RPMI7951 (cell line): ENCODE measurements at regions not wholly inside any gene's neighbourhood (a gene's known extent, or its start where the extent isn't known, plus 50 kb on each side); places are given as distances from the start of the nearest gene placed in this dataset.
"Not testable (repeated sequence)": the region's sequence is repeated elsewhere in the genome, so short reads cannot be mapped to it uniquely, and the experiment has no call there.

Experiments used
- DNase-seq: peaks from one replicate; pipeline ENCODE4 v3.0.0-alpha.2; 2012; ENCODE audit warnings: low read depth

DNA sequence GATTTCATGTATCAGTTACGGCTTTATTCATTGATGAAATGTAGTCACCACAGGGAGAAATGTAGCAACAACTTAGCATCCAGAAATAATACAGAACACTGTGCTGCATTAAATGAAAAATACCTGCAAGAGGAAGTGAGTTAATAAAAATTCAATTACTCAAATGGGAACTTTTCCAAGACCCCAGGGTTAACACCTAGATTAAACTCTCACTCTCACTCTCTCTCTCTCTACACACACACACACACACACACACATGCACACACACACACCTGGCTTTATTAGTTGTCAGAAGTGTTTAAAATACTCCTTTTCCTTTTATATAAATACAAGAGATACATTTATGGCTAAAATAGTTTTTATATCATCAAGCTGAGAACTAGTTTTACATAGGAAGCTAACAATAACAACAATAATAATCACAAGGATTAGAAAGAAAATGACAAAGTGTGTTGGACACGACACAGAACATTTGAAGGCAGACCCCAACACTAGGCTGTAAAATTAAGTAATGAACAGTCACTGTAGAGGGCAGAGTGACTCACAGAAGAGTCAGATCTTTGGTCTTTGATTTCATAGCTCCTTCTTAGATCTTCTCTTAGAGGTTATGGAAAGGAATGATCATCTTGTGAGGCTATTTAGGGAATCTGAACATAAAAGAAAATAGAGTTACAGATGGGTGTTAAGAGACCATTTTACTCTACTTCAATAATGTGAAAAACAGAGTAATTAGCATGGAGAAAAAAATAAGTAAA, 1266.0 kb upstream of the ADGRL2 start:
- DNase-seq: no peak

DNA sequence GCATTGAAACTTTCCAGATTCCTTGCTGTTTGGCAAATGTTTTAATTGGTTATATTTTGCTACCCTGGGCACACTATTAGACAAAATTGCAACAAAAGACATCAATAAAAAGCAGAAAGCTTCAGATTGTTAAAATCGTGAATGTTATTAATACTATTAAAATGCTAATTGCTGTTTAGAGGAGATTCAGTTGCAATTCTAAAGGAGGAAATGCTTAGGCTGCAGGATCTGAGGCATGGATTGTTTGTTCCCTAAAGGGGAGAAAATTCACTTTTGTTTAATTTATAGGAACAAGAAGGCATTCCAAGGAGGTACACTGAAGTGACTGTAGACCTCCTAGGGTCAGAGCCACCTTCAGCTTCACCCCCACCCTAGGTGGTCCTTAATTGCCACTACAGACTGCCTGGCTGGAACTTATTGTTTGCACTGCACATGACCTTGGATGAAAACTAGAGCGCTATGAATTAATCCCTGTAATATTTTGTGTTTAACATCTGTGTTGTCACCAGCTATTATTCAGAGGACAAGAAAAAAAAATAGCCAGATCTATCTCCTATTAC, 1266.9 kb upstream of the ADGRL2 start:
- DNase-seq: no peak

DNA sequence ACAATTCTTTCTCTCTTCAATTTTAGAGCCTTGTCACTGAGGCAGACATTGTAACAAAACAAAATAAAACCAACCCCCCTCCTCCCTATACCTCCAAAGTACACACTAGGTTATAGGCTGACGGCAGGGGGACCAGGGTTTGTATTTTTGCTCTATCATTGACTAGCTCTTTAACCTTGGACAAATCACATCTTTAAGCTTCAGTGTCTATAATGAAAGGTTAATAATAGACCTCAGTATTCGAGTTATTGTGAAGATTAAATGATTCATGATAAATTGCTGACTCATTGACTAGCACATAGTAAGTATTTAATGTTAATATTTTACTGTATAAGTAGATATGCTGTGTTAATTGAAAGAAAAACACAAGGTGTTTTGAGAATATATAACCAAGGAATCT, 1267.6 kb upstream of the ADGRL2 start:
- no peak for DNase-seq

DNA sequence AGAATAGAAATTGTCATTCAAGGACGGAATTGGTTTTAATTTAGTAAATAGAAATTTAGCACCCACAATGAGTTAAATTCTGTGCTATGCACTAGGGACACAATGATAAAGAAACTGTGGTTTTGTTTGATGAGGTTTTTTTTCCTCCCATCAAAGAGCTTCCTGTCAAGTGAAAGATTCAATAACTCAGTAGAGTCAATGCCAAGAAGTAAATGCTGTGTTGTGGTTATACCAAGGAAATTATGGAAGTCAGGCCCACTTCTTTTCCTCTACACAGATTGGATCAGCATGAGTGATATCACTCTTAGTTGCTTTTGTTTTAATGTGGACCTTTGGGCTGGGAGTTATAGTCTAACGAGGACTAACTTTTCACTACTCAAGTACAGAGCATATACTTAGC, 1269.6 kb upstream of the ADGRL2 start:
- no peak for DNase-seq

DNA sequence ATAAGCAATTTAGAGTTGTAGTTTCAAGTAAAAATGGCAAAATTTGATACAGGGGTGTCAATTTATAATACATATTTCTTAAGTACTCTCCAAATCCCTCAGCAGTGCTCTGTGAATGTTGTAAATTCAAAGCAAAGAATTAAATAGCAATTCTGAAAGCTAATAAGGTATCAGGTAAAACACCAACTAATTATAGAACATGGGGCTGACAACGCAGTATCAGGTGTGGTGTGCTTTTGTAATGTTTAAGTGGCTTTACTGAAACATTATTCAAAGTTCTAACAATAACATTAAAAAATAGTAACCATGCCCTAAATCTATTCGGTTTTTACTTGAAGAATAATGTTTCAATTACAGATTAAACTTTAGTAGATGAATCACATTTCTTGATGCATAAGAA, 1271.2 kb upstream of the ADGRL2 start:
- DNase-seq: no peak

DNA sequence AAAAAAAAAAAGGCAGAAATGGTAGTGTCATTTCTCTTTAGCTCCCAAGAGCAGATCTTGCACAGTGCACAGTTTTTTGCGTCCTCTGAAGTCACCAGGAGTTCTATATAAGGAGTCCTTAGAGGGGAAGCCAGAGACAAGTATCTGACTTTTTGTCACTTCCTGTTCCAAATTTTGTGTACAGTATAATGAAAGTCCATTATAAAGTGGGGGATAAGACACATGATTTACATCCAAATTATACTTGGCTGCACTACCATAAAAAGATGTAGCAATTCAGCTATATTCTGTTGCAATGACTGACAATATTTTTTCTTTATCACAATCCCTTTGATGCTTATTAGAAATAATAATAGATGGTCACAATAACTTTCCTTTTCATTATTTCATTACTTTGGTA, 1276.9 kb upstream of the ADGRL2 start:
- DNase-seq: no peak

DNA sequence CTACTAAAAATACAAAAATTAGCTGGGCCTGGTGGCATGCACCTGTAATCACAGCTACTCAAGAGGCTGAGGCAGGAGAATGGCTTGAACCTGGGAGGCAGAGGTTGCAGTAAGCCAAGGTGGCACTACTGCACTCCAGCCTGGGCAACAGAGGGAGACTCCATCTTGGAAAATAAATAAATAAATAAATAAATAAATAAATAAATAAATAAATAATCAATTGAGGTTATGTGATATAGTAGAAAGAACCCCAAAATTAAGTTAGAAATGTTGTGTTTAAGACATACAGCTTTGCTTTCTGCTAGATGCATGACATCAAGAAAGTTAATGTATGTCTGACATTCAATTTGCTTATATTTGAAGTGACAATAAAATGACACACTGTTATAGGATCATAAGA, 1277.7 kb upstream of the ADGRL2 start:
- DNase-seq: not testable (repeated sequence)

DNA sequence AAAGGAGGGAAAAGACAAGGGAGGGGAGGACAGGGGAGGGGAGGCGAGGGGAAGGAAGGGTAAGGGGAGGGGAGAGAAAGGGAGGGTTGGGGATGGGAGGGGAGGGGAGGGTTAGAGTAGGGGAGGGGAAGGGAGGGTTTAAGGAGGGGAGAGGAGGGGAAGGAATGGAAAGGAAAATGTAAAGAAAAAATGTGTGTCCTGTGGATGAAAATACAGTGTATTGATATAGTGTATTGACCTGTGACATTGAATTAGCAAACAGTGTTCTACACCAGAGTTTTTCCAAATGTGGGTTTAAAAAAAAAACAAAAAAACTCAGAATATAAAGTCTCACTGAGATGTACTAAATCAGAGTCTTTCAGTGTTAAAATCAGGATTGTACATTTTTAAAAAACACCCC, 1279.8 kb upstream of the ADGRL2 start:
- no peak for DNase-seq

DNA sequence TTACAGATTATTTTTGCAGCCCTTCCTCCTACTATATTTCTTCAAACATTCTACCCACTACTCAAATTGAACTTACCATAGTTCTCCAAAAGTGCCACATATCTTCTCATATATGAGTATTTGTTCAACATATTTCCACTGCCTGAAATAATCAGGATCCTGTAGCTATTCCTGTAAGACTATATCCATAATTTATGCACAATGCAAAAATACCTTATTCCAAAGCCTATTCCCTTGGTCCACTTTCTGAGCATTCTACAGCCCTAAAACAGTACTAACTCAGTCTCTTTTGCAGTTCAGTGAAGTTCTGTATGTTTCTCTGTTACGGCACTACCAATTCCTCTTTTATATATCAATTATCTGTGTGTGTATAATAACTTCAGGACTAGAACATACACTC, 1283.7 kb upstream of the ADGRL2 start:
- no peak for DNase-seq

DNA sequence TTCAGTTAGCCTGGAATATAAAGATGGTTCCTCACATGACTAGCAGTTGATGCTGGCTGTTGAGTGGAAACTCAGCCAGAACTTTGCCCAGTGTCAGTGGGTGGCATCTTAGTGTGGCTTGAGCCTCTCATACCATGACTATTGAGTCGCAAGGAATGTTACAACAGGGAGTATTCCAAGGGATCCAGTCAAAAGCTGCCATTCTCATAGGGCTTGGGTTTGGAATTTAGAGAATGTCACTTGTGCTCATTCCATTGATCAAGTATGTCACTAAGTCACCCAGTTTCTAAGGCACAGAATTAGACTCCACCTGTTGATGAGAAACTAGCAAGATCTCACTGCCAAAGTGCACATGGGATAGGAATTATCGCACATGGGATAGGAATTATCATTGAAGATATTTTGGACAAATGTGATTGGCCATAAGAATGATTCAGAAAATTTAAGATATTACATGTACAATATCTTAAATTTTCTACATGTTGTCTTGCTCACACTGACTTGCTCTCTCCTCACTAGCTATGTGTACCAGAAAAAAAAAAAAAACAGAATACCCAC, 1290.7 kb upstream of the ADGRL2 start:
- DNase-seq: no peak

DNA sequence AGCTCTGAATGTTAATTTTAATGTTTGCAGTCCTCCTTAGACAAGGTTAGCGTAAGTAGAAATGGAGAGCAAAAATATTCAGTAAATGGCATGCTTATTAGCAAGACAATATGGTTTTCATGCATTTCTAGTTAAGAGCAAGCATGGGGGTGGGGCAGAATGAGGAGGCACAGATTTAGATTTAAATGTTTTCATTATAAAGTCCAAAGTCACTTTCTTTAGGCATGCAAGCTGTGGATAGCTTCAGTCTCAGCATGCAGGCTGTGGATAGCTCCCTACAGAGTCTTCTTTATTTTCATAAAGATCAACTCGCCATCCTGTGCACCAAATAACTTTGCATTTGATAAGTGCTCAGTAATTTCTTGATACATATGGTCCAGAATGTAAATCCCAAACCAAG, 1294.5 kb upstream of the ADGRL2 start:
- no peak for DNase-seq

DNA sequence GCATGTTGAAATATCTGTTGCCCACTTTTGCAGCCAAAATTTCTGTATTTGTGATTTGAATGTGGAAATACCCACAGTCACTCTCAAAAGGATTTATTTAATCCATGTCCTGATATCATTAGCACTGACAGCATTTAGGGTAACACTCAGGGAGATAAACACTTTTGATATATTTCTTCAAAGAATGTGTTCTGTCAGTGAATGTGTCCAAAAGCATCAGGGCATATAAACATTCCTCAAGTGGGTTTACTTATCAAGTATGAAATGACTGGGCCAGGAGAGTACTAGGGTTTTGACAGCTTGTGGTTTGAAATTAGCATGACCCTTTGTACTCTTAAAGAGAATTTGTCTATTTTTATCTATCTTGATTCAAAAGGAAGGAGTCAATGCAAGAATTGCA, 1302.1 kb upstream of the ADGRL2 start:
- no peak for DNase-seq

DNA sequence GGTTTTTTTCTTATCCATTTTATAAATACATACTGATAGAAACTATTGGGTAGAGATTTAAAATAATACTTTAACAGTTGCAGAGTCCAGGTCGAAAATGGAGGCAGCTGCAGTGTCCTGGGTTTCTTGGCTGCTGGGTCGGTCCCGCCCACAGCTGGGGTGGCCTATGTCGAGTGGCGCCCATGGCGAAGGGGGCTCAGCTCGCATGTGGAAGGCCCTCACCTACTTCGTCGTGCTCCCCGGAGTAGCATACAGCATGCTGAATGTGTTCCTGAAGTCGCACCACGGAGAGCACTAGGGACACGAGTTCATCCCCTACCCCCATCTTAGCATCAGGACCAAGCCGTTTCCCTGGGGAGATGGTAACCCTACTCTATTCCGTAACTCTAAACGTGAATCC, 1304.9 kb upstream of the ADGRL2 start:
- no peak for DNase-seq

DNA sequence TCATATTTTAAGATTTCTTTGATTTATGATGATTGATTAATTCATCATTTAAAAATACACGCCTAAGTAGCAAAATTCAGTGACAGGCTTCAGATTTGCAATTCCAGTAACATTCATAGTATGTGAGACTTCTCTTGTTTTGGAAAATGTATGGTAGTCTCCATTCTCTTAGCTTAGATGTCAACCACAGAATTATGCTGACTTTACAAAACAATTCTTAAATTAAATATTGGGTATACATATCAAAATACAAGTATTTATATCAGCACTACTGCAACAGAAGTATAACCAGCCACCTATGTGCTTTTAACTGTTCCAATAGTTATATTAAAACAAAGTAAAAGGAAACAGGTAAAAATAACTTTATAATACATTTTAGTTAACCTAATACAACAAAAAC, 1328.6 kb upstream of the ADGRL2 start:
- DNase-seq: no peak

DNA sequence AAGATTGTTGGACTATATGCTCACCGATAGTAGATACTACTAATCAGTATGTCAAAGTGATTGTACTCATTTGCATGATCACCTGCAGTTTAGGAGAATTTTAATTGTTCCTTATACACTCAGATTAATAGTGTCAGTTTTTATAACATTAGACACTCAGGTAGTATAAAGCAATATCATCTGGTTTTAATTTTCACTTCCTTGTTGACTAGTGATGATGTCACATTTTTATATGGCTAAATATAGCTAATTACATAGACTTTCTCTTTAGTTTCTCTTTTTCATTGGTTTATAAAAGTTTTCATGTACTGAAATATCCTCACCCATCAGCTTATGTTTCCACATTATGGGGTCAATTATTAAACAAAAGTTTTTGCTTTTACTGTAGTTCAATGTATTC, 1332.4 kb upstream of the ADGRL2 start:
- DNase-seq: no peak

DNA sequence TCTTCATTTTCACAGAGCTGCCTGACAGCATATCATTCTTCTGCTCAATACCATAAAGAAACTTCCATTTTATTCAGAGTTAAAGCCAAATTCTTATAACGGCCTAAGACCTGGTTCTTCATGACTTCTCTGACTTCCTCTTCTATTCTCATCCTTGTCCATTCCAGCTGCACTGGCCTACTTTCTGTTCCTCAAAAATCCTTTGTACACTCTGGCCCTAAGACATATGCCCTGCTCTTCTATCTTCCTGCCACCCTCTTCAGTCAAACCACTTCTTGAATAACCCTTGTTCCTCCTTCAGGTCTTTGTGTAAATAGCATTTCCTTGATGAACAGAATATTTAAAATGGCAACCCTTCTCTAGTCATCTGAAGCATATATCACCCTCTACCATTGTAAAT, 1338.7 kb upstream of the ADGRL2 start:
- no peak for DNase-seq

DNA sequence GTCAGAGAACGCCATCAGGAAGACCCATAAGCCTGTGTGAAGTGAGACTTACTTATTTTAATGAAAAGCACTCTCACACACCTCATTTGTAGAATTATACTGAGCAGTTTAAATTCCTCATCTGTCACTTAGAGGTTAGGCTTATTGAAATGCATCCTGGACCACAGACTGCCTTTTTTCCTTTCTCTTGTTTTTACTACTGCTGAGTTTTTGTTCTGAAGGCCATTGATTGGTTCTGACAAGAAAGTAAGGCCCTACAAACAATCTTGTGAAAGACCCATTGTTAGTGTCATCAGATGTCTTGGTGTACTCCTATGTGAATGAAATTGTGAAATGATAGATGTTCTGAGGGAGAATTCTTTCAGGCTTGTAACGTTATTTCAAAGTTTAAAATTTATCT, 1343.3 kb upstream of the ADGRL2 start:
- no peak for DNase-seq

DNA sequence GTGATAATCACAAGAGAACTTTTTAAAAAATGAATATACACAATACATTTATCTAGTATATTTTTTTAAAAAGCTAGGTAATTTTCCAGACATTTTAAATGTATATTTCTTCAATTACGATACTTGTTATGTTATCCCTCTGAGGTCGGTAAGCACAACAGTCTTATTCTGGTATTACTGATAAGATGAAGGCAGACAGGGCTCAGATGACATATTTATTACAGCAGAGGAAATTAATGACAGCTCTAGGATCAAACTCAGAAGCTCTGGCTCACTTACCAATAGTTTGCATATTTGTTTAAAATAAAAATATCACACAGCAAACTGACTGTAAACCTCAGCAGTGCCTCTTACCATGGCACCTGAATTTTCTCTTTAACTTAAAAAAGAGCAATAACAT, 1347.0 kb upstream of the ADGRL2 start:
- no peak for DNase-seq

DNA sequence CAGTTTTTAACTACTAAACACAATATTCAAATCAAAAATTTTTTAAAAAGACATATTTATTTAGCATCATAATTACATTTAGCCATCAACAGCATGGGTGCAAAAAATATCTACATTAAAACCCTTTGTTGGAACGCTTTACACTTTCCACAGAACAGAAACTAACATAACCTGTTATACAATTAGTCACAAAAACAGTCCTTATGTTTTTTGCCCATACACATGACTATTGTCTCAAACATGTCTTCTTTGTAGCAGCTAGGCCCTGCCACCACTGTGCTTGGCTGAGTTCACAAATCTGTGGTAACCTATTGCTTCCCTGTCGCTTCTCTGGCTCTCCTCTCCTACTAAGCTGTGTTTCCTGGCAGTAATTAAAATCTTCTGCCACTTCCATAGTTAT, 1350.0 kb upstream of the ADGRL2 start:
- no peak for DNase-seq

DNA sequence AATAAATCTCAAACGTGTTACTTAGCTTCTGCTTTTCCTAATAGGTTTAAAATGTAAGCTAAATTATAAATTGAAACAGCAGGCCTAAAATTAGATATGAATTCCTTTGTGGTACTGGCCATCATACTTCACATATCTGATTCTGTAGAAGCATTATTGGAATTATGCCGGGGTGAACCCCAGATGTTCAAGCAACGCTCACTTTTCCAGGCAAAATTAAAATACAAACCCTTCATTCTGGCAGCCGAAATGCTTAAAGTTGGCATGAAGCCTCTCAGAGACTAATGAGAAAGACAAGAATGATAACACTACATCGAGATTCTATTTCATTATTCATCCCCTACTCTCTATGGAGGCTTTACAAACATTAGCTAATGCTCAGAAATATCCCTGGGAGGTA, 1352.7 kb upstream of the ADGRL2 start:
- no peak for DNase-seq

DNA sequence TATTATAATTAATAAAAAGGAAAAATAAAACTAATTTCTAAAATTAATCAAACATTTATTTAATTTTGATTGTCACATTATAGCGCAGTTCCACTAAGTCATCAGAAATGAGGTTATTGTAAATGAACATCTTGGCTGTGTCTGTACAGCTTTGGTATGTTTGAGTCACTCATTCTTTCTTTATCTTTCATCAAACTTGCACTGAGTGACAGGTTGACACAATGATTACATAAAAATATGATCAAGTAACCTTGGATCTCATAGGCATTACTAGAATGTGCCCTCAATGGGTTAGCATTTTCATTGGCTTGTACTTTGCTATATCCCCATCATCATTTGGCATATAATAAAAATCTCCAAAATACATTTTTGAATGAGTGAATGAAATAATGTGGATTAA, 1353.2 kb upstream of the ADGRL2 start:
- no peak for DNase-seq

DNA sequence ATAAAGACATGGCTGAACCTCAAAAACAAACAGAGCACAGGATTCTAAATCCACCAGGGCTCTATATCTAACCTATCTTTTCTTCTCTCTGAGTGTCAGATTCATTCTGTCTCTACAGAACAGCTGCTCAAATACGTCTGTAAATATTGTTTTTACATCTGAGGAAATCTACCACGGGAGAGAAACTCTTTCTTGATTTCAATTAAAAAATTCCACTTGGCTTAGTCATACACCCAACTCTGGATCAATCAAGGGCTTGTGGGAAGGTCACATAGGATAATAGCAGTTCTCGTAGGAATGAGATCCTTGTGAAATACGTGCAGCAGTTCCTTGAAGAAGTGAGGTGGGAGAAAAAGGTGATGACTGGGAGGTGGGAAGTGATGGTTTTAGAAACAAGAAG, 1355.7 kb upstream of the ADGRL2 start:
- DNase-seq: no peak

DNA sequence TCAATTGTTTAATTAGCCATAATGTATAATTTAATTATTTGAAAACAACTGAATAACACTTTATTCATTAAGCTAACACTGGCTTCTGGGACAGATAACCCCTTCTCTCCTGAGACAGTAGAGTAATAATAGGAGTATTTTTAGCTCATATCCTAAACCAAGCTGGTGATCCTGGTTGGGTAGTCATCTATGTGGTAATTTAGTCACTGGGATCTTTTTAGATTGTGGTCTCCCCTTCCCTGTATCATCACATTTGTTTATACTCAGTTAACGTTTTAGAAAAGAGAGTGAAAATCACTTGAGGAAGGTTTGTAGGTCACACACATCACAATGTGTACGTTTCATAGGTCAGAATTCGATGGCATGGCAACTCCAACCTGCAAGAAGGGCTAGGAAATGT, 1356.6 kb upstream of the ADGRL2 start:
- no peak for DNase-seq

DNA sequence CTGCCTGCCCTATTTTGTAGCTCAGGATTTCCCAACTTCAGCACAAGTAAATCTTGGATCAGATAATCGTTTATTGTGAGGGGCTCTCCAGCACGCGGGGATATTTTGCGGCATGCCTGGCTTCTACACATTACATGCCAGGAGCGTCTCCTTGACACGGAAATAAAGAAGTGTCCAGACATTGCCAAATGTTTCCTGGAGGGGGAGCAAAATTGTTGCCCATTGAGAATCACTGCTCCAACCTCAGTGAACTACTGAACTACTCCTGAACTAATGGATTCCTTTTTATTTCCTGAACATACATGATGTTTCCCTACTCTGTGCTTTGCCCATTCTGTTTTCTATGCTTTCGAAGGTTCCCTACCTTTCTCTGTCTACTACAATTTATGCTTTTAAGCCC, 1359.1 kb upstream of the ADGRL2 start:
- no peak for DNase-seq
